ENCODE measurements at regions not wholly inside any gene's neighbourhood (a gene's known extent, or its start where the extent isn't known, plus 50 kb on each side); places are given as distances from the start of the nearest gene placed in this dataset.

- DNase-seq (ENCODE audit: low read depth): no peak
Observed at GRCh38 chr3:193874997-193875593, 260.9 kb upstream of the HES1 start.

DNA sequence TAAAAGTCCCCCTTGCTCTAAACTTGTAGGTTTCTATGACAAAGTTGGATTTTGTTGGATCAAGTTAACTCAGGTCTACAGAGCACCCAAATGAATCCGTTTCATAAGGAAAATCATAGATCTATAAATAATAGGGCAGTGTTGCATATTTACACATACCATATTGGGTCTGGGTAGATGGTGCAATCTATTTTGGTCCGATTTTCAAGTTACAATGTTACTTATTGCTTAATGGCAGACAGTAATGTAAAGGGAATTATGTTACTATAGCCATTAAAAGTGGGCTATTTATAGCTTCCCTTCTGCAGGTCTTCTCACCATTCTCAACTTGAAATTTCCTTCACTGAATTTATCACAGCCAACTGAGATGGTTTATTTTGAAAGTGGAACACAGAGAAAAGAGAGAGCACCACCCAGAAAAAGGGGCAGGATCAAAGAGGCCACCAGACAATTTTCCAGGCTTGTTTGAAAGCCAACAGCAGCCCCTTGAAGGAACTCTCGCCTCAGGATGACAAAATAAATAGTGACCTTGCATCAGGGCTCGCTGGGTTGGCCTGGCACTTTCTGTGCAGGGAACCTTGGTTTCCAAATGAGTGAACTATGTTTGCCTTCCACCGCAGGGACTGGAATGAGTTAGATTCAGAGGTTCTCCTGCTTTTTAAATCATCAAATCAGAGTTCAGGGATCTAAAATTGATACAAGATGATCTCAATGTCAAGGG lies 260.2 kb upstream of the HES1 start:
- DNase-seq (ENCODE audit: low read depth): no peak

- DNase-seq (ENCODE audit: low read depth): no peak
Observed at GRCh38 chr3:193879099-193879863, 256.7 kb upstream of the HES1 start.

DNA sequence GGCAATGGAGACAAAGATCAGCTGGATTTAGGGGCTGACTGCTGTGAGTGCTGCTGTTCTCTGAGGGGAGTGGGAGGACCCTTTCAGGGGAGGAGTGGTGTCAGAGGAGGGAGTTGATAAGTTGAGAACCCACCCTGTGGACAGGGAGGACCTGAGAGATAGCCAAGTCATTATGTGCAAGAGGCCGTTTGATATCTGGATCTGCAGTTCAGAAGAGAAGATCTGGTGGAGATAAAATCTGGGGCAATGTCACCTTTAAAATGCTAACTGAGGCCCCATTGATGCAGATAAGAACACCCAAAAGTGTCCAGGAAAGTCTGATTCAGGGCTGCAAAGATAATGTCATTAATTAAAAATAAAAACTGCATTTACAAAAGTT lies 256.1 kb upstream of the HES1 start:
- DNase-seq (ENCODE audit: low read depth): no peak

DNA sequence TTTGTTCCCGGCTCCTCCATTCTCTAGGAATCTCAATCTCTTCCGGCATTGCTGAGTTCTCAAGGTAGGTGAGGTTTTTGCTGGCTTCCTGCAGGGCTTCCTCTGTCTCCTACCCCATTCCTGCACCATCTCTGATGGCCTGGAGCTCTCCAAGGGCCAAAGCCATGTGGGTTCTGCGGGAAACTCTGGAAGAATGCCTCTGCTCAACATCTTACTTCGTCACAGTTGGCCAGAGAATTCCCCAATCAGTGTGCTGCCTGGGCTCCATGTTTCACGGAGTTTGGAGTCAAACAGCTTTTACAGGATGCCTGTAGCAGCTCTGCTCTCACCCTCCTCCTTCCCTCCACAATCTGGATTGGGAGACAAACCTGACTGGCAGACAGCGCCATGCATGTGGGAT lies 253.9 kb upstream of the HES1 start:
- DNase-seq (ENCODE audit: low read depth): no peak

DNA sequence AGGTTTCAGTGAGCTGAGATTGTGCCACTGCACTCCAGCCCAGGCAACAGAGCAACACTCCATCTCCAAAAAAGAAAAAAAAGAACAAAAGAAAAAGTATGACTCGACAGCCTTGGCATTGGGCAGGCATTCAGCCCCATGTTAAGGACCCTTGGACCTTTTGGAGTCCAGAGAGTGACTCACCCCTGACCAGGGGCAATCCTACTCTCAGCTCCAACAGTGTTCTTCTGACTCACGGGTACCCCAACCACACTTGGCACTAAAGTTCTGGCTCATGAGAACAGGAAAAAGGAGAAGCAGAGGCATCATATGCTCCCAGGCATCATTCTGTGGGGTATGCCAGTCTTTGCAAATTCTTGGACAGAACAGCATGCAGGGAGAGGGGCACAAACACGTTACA lies 252.4 kb upstream of the HES1 start:
- no peak for DNase-seq (ENCODE audit: low read depth)

DNA sequence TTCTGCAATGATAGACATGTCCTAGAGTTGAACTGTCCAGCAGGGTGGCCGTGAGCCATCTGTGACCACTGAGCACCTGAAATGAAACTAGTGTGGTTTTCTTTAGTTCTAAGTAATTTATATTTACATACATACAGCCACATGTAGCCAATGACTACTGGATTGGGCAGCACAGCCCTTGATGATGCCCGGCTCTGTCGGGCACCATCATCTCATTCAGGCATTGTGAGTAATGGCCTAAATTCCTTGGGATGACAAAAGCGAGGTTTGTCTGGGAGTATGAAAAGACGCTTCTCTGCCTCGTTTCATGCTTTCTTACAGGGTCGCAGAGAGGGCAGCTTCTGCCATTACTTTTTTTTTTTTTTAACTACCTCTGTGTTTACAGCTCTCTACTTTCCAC lies 251.9 kb upstream of the HES1 start:
- no peak for DNase-seq (ENCODE audit: low read depth)

- no peak for DNase-seq (ENCODE audit: low read depth)
Observed at GRCh38 chr3:193884652-193885051, 251.3 kb upstream of the HES1 start.

GRCh38 chr3:193885832-193886231 lies 250.1 kb upstream of the HES1 start:
- DNase-seq (ENCODE audit: low read depth): no peak

DNA sequence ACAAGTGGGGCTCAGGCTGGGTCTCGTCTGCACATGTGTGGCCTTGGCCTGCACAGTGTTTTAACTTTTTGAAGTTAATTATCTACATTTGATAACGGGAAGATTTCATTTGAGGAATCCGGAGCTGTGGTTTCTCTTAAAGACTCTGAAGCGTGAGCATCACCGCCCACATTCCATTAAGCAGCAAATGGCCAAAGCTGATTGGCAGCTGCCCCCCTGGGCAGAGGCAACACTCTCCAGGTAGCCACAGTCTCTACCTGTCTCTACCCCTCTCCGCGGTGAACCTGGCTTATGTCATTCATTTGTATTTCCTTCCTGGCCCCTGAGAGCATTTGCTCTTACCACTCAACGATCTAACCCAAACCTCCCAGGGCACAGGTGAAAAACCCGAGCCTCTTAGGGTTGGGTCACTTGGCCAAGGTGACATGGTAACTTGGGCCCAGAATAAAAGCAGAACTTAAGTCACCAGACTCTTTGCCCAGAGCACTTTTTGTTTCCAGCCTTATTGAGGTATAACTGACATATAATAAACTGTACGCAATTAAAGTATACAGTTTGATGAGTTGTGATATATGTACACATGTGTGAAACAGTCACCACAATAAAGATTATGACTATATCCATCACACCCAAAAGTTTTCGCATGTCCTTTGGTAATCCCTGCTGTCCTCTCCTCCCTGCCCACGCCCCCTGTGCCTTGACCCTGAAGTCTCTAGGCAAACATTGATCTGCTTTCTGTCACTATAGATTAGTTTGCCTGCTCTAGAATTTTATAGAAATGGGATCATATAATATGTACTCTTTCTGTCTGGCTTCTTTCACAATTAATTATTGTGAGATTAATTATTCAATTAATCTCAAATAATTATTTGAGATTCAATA lies 245.7 kb upstream of the HES1 start:
- DNase-seq (ENCODE audit: low read depth): no peak

DNA sequence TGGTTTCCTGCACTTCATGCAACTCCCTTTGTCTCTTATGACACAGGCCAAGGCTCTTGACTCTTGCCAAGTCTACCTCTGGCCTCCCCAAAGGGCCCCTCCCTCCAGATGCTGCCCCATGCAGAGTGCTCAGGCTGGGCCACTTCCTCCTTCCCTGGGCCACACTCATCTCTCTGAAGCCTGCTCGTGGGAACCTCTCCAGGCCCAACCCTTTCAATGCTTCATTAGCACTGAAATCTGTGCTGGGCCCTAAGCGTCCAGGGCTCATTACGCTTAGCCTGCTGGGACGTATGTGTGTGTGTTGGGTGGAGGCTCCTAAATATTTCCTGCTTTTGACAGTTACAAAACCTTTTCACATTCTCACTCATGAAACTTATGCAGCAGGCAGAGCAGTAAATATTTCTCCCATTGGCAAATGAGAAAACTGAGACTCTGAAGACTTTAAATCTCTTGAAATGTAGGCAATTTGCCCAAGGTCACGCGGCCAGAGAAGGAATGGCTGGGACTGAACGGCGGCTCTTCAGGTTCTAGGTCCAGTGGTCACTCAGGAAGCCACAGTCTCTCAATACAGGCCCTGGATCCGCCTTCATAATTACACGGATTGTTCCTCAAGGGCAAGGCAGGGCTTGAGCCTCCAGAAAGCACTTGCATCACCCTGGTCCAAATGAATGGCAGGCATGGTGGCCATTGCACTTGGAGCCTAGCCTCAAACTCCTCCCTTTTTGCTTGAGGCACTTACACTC lies 241.7 kb upstream of the HES1 start:
- no peak for DNase-seq (ENCODE audit: low read depth)

GRCh38 chr3:193895409-193895808 lies 240.5 kb upstream of the HES1 start:
- DNase-seq (ENCODE audit: low read depth): no peak

DNA sequence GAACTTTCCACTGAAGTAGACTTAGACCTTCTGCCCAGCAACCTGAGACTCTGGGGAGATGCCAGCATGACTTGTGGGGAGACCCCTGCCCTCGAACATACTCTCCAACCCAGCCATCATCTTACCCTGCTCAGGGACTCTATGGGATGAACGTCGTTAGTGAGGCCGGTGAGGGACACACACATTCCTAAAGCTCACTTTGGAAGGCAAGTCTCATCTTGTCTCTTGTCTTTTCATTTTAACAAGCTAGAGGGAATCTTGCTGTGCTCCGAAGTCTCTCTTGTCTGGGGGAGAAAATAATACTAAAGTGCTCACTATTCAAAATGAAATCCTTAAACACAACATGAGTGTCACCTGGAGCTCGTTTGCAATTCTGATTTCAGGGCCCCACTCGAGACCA lies 239.5 kb upstream of the HES1 start:
- DNase-seq (ENCODE audit: low read depth): no peak

GRCh38 chr3:193897288-193897687 lies 238.7 kb upstream of the HES1 start:
- no peak for DNase-seq (ENCODE audit: low read depth)

DNA sequence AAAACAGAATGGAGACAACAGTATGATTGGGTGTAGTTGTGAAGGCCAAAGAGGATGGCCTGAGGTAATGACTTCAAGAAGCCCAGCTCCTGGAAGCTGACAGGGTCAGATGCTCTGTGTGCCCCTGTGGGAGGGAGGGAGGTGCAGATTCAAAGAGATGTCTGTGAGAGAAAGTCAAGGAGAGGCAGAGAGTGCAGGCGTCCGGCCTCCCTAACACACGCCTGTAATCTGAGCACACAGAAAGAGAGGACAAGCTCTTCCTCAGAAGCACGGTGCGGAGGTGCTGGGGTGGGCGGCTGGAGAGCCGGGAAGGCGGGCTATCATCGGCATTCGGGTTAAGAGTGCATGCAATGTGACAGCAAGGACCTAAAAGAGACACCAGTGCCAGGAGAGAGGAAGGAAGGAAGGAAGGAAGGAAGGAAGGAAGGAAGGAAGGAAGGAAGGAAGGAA lies 238.2 kb upstream of the HES1 start:
- DNase-seq (ENCODE audit: low read depth): no peak

DNA sequence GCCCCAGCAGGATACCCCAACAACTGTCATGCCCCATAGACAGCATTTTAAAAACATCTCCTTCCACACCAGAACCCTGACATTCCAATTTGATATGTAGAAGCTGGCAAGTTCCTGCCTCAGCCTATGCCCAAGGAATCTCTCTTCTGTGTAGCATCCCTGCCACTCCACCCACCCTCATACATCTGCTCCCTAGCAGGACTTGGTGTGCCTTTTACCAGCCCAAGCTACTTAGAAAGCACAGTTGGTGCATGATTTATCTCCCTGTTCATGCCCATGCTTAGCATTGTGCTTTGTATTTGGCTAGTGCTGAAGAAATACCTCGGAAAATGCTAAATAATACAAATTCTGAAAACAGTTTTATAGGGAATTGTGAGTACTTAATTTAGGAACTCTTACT lies 236.9 kb upstream of the HES1 start:
- no peak for DNase-seq (ENCODE audit: low read depth)

GRCh38 chr3:193901007-193901406 lies 234.9 kb upstream of the HES1 start:
- no peak for DNase-seq (ENCODE audit: low read depth)

GRCh38 chr3:193902607-193903511 lies 233.1 kb upstream of the HES1 start:
- DNase-seq (ENCODE audit: low read depth): no peak

DNA sequence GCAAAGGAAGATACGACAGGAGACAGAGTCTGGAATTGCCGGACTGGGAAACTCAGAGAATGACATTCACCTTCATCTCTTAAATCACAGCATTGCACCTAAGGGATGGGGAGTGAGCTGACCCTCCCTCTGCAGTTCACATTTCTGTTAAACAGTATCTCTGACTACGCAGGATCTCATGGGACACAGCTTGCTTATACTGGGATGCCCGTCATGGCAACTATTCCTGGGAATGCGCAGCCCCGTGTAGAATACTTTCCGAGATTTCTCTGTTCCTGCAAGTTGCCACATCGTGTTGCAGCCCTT lies 232.5 kb upstream of the HES1 start:
- no peak for DNase-seq (ENCODE audit: low read depth)

- no peak for DNase-seq (ENCODE audit: low read depth)
Observed at GRCh38 chr3:193903966-193904365, 232.0 kb upstream of the HES1 start.

Measured in stimulated activated CD8-positive, alpha-beta memory T cell treated with anti-CD3 and anti-CD28 coated beads, Interleukin-15, amount 100 ng/mL, for 1 hour (primary cell).